Smooth muscle cell (in vitro differentiated cells): ENCODE measurements at regions not wholly inside any gene's neighbourhood (a gene's known extent, or its start where the extent isn't known, plus 50 kb on each side); places are given as distances from the start of the nearest gene placed in this dataset.

ENCODE experiments used
- DNase-seq: peaks from one replicate; lab custom pipeline; 2025; ENCODE audit not compliant: unreplicated experiment; lab: John Stamatoyannopoulos, UW
- H2AFZ ChIP-seq: fragments of 200-600 bp; sonication (generic); 2 replicates; pipeline ENCODE4 v1.6.0; 2016; ENCODE audit warnings: antibody characterized with exemption, low read depth, mild to moderate bottlenecking
- H3F3A ChIP-seq: fragments of 200-600 bp; sonication (generic); 2 replicates; pipeline ENCODE4 v1.6.0; 2017; ENCODE audit warnings: antibody characterized with exemption, low read depth
- H3K27ac ChIP-seq: fragments of 200-600 bp; sonication (generic); 2 replicates; pipeline ENCODE4 v1.5.1; 2016; ENCODE audit warnings: low read depth, mild to moderate bottlenecking
- H3K27me3 ChIP-seq: fragments of 200-600 bp; sonication (generic); 2 replicates; pipeline ENCODE4 v1.6.1; 2016; ENCODE audit warnings: low read depth, mild to moderate bottlenecking
- H3K36me3 ChIP-seq: fragments of 200-600 bp; sonication (generic); 2 replicates; pipeline ENCODE4 v1.5.1; 2016; ENCODE audit warnings: low read depth
- H3K4me1 ChIP-seq: fragments of 200-600 bp; sonication (generic); 2 replicates; pipeline ENCODE4 v1.5.1; 2016; ENCODE audit warnings: low read depth
- H3K4me2 ChIP-seq: fragments of 200-600 bp; sonication (generic); 2 replicates; pipeline ENCODE4 v1.6.0; 2016; ENCODE audit warnings: mild to moderate bottlenecking
- H3K4me3 ChIP-seq: fragments of 200-600 bp; sonication (generic); 2 replicates; pipeline ENCODE4 v1.5.1; 2016; ENCODE audit warnings: mild to moderate bottlenecking
- H3K79me2 ChIP-seq: fragments of 200-600 bp; sonication (generic); 2 replicates; pipeline ENCODE4 v1.6.0; 2016; ENCODE audit warnings: low read depth, mild to moderate bottlenecking
- H3K9ac ChIP-seq: fragments of 200-600 bp; sonication (generic); 2 replicates; pipeline ENCODE4 v1.6.0; 2016; ENCODE audit warnings: low read depth
- H3K9me3 ChIP-seq: fragments of 200-600 bp; sonication (generic); replicated peaks from 2 replicates; pipeline ENCODE4 v1.5.1; 2016; ENCODE audit warnings: low read depth
- H4K20me1 ChIP-seq: fragments of 200-600 bp; sonication (generic); 2 replicates; pipeline ENCODE4 v1.6.0; 2016; ENCODE audit warnings: low read depth
- CTCF ChIP-seq: fragments of 200-600 bp; sonication (generic); IDR thresholded peaks from 2 replicates; pipeline ENCODE4 v1.5.1; 2017; ENCODE audit warnings: borderline replicate concordance, mild to moderate bottlenecking, antibody characterized with exemption; ENCODE audit not compliant: insufficient read depth, poor library complexity, severe bottlenecking
- WGBS: methylation state at CpG from one replicate; pipeline ENCODE4 v1.1.7; 2016; ENCODE audit warnings: low lambda C conversion rate; 5-methylcytosine and 5-hydroxymethylcytosine counted together

GRCh38 chr3:28188686-28189085 is 52.7 kb upstream of the CMC1 start:
- no peak for TF ChIP-seq CTCF
- no peaks in the 10 kb centered on the region for H4K20me1 ChIP-seq
- H2AFZ ChIP-seq: no peak overlapping the region
- WGBS: 25% methylated on average over 2 of the region's 2 CpGs
- H3K4me1 ChIP-seq: no peaks in the 10 kb centered on the region
- DNase-seq: no peak
- H3K9ac ChIP-seq: no peak overlapping the region
- no peaks in the 10 kb centered on the region for H3K27me3 ChIP-seq
- no peak overlapping the region for H3K4me3 ChIP-seq
- H3F3A ChIP-seq: no peaks in the 10 kb centered on the region
- no peaks in the 10 kb centered on the region for H3K36me3 ChIP-seq
- no peaks in the 10 kb centered on the region for H3K9me3 ChIP-seq
- H3K27ac ChIP-seq: no peak overlapping the region
- H3K79me2 ChIP-seq: no peaks in the 10 kb centered on the region
- H3K4me2 ChIP-seq: no peak overlapping the region

- no peak for DNase-seq
- Histone ChIP-seq H3K27me3 (no peaks in the 10 kb centered on the region), H3K4me1 (no peaks in the 10 kb centered on the region), H3K9me3 (no peaks in the 10 kb centered on the region), H2AFZ (no peak overlapping the region), H3K79me2 (no peaks in the 10 kb centered on the region), H3K4me3 (no peak overlapping the region), H4K20me1 (no peaks in the 10 kb centered on the region), H3K27ac (no peak overlapping the region), H3K4me2 (no peak overlapping the region), H3F3A (no peaks in the 10 kb centered on the region), H3K36me3 (no peaks in the 10 kb centered on the region), H3K9ac (no peak overlapping the region)
- 92% methylated on average over 2 of the region's 2 CpGs for WGBS
- no peak for TF ChIP-seq CTCF
These were observed 50.1 kb upstream of the CMC1 start for GRCh38 chr3:28191363-28191762.
